ENCODE measurements at regions not wholly inside any gene's neighbourhood (a gene's known extent, or its start where the extent isn't known, plus 50 kb on each side); places are given as distances from the start of the nearest gene placed in this dataset.

DNA sequence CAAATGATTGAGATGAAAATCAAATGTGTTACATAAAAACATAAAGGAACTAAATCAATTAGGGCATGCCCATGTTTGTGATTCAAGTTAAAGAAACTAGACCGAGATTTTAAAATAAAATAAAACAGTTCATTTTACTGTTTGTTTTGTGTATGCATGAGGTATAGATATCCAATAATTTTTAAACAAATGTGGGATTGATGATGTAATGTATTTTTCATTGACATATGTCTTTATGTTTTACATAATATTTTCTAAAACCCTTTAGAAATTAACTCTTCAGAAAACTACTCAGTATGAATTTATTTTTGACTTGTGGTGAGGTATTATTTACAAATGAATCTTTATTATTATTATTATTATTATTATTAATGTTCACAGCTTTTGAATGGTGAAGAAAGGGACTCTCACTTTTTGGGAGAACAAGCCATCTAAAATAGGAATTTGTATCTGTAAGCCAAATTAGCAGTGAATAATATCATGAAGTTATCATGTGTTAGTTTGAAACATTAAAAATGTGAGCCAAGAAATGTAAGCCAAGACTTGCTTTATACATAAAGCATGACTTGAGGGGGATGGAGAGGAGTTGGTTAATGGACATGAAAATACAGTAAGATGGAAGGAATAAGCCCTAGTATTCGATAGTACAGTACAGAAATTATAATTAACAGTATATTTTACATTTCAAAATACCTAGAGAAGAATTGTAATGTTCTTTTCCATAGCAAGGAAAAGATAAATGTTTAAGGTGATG lies 355.0 kb downstream of the CDH10 start:
- Histone ChIP-seq H2AFZ (ENCODE audit: control insufficient read depth, low read depth, low read length) (no peak overlapping the region), H3K9me3 (replicated peaks; ENCODE audit: control insufficient read depth, insufficient read depth, low read length) (no peaks in the 10 kb centered on the region), H3K4me1 (ENCODE audit: control insufficient read depth, insufficient read depth, low read length) (no peaks in the 10 kb centered on the region), H3K36me3 (ENCODE audit: control insufficient read depth in 2 of 2, insufficient read depth in 2 of 2, low read length in 1 of 2) (no peaks in the 10 kb centered on the region), H3K9ac (ENCODE audit: control insufficient read depth, insufficient read depth, low read length) (no peak overlapping the region), H3K27me3 (replicated peaks in 1 of 2; ENCODE audit: control insufficient read depth in 2 of 2, insufficient read depth in 2 of 2, low read length in 1 of 2) (no peaks in the 10 kb centered on the region), H3K27ac (ENCODE audit: control insufficient read depth, insufficient read depth) (no peak overlapping the region), H3K4me2 (ENCODE audit: control insufficient read depth, insufficient read depth) (no peak overlapping the region), H3K4me3 (no peak overlapping the region), H4K20me1 (ENCODE audit: control insufficient read depth, insufficient read depth) (no peaks in the 10 kb centered on the region), H3K79me2 (ENCODE audit: control insufficient read depth, insufficient read depth, low read length) (no peaks in the 10 kb centered on the region)
- ChIA-PET POLR2A (no interaction called here), CTCF (no interaction called here), SMC1A (ENCODE audit: uncharacterized antibody, unreplicated experiment) (no interaction called here), RAD21 (ENCODE audit: unreplicated experiment) (no interaction called here)
- FAIRE-seq (no peak), ATAC-seq (no peak), DNase-seq (ENCODE audit: low read depth, low spot score) (no peak)
- BruUV-seq (replicated peaks), result no TSS peak
- in situ Hi-C loops (cut with MboI) (no loop called here), intact Hi-C loops (cut with micrococcal nuclease; ENCODE audit: unreplicated experiment) (no loop called here)
- TF ChIP-seq, protein P1, sequence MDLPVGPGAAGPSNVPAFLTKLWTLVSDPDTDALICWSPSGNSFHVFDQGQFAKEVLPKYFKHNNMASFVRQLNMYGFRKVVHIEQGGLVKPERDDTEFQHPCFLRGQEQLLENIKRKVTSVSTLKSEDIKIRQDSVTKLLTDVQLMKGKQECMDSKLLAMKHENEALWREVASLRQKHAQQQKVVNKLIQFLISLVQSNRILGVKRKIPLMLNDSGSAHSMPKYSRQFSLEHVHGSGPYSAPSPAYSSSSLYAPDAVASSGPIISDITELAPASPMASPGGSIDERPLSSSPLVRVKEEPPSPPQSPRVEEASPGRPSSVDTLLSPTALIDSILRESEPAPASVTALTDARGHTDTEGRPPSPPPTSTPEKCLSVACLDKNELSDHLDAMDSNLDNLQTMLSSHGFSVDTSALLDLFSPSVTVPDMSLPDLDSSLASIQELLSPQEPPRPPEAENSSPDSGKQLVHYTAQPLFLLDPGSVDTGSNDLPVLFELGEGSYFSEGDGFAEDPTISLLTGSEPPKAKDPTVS (IDR thresholded peaks at IDR 0.05; ENCODE audit: low read depth, low read length), result no peak
- no peak for TF ChIP-seq HDAC6 (IDR thresholded peaks at IDR 0.05; ENCODE audit: unreplicated experiment)
- no peak for TF ChIP-seq IKZF2 (IDR thresholded peaks at IDR 0.05)
- no peak for TF ChIP-seq STAT1 (conservative IDR thresholded peaks at IDR 0.05)
- no peak for TF ChIP-seq LARP7 (IDR thresholded peaks at IDR 0.05)
- WGBS (ENCODE audit: insufficient coverage, insufficient replicate concordance, low lambda C conversion rate, missing lambda C conversion rate), result 16% methylated on average over 2 of the region's 2 CpGs

DNA sequence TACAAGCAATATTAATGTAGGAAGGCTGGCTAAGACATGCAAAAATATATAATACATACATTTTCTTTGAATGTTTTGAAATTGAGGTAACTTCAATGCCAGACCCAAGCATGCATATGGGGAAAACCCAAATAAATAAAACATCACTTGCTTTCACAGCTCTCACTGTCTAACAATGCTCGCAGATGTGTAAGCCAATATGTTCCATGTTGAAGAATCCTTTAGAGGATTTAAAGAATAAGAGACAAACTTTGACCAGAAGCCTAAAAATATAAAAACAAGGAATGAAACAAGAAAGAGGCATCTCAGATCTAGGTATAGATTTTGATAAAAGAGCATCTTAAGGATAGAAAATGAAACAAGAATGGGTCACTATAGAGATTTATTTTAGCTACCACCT lies 354.2 kb downstream of the CDH10 start:
- no peak overlapping the region for H3K4me3 ChIP-seq
- intact Hi-C loops (cut with micrococcal nuclease; ENCODE audit: unreplicated experiment), result no loop called here
- ATAC-seq, result no peak
- no peak overlapping the region for H3K27ac ChIP-seq (ENCODE audit: control insufficient read depth, insufficient read depth)
- ChIA-PET CTCF (no interaction called here), SMC1A (ENCODE audit: uncharacterized antibody, unreplicated experiment) (no interaction called here), RAD21 (ENCODE audit: unreplicated experiment) (no interaction called here), POLR2A (no interaction called here)
- TF ChIP-seq CBFB (IDR thresholded peaks at IDR 0.05; ENCODE audit: low read depth), result no peak
- TF ChIP-seq, protein P2, sequence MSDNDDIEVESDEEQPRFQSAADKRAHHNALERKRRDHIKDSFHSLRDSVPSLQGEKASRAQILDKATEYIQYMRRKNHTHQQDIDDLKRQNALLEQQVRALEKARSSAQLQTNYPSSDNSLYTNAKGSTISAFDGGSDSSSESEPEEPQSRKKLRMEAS (IDR thresholded peaks at IDR 0.05; ENCODE audit: low read depth, low read length), result no peak
- no peak for TF ChIP-seq POLR2AphosphoS2 (IDR thresholded peaks at IDR 0.05; ENCODE audit: low read depth, low read length)
- TF ChIP-seq, protein P3, sequence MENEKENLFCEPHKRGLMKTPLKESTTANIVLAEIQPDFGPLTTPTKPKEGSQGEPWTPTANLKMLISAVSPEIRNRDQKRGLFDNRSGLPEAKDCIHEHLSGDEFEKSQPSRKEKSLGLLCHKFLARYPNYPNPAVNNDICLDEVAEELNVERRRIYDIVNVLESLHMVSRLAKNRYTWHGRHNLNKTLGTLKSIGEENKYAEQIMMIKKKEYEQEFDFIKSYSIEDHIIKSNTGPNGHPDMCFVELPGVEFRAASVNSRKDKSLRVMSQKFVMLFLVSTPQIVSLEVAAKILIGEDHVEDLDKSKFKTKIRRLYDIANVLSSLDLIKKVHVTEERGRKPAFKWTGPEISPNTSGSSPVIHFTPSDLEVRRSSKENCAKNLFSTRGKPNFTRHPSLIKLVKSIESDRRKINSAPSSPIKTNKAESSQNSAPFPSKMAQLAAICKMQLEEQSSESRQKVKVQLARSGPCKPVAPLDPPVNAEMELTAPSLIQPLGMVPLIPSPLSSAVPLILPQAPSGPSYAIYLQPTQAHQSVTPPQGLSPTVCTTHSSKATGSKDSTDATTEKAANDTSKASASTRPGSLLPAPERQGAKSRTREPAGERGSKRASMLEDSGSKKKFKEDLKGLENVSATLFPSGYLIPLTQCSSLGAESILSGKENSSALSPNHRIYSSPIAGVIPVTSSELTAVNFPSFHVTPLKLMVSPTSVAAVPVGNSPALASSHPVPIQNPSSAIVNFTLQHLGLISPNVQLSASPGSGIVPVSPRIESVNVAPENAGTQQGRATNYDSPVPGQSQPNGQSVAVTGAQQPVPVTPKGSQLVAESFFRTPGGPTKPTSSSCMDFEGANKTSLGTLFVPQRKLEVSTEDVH (IDR thresholded peaks at IDR 0.05; ENCODE audit: low read depth, partially characterized antibody), result no peak
- no peak for TF ChIP-seq RB1 (IDR thresholded peaks at IDR 0.05; ENCODE audit: borderline replicate concordance)
- TF ChIP-seq SP1 (IDR thresholded peaks at IDR 0.05; ENCODE audit: low read depth, low read length), result no peak
- no peak for TF ChIP-seq MEF2B (IDR thresholded peaks at IDR 0.05; ENCODE audit: partially characterized antibody, poor library complexity, severe bottlenecking)
- TF ChIP-seq CBX3 (IDR thresholded peaks at IDR 0.05; ENCODE audit: borderline replicate concordance, low read depth), result no peak
- TF ChIP-seq ZBED1 (IDR thresholded peaks at IDR 0.05; ENCODE audit: borderline replicate concordance), result no peak
- no peak for TF ChIP-seq EED (IDR thresholded peaks at IDR 0.05; ENCODE audit: low read depth)
- TF ChIP-seq RUNX3 (IDR thresholded peaks at IDR 0.05; ENCODE audit: low read length), result no peak
- H2AFZ ChIP-seq (ENCODE audit: control insufficient read depth, low read depth, low read length), result no peak overlapping the region
- no peak for FAIRE-seq
- no peaks in the 10 kb centered on the region for H3K4me1 ChIP-seq (ENCODE audit: control insufficient read depth, insufficient read depth, low read length)
- no peak for DNase-seq (ENCODE audit: low read depth, low spot score)
- no peaks in the 10 kb centered on the region for H3K36me3 ChIP-seq (ENCODE audit: control insufficient read depth in 2 of 2, insufficient read depth in 2 of 2, low read length in 1 of 2)
- in situ Hi-C loops (cut with MboI), result no loop called here
- no peaks in the 10 kb centered on the region for H3K9me3 ChIP-seq (replicated peaks; ENCODE audit: control insufficient read depth, insufficient read depth, low read length)
- BruUV-seq (replicated peaks), result no TSS peak
- no peak overlapping the region for H3K9ac ChIP-seq (ENCODE audit: control insufficient read depth, insufficient read depth, low read length)
- 29% methylated on average over 1 of the region's 1 CpG for WGBS (ENCODE audit: insufficient coverage, insufficient replicate concordance, low lambda C conversion rate, missing lambda C conversion rate)
- H3K79me2 ChIP-seq (ENCODE audit: control insufficient read depth, insufficient read depth, low read length), result no peaks in the 10 kb centered on the region
- H3K27me3 ChIP-seq (replicated peaks in 1 of 2; ENCODE audit: control insufficient read depth in 2 of 2, insufficient read depth in 2 of 2, low read length in 1 of 2), result no peaks in the 10 kb centered on the region
- no peaks in the 10 kb centered on the region for H4K20me1 ChIP-seq (ENCODE audit: control insufficient read depth, insufficient read depth)
- no peak overlapping the region for H3K4me2 ChIP-seq (ENCODE audit: control insufficient read depth, insufficient read depth)

Measured in GM12878 (cell line).